ENCODE measurements at regions not wholly inside any gene's neighbourhood (a gene's known extent, or its start where the extent isn't known, plus 50 kb on each side); places are given as distances from the start of the nearest gene placed in this dataset.

- Mint-ChIP-seq H3K27ac (ENCODE audit: unreplicated experiment) (no peak overlapping the region), H3K4me1 (peaks cover 6% of the 10 kb centered on the region), H3K4me3 (no peak overlapping the region), H3K27me3 (ENCODE audit: low read depth) (no peaks in the 10 kb centered on the region), H3K9me3 (no peaks in the 10 kb centered on the region), H3K36me3 (ENCODE audit: low read depth) (no peaks in the 10 kb centered on the region)
- DNase-seq (ENCODE audit: low read depth, low spot score): no peak
- TF ChIP-seq, protein P1, sequence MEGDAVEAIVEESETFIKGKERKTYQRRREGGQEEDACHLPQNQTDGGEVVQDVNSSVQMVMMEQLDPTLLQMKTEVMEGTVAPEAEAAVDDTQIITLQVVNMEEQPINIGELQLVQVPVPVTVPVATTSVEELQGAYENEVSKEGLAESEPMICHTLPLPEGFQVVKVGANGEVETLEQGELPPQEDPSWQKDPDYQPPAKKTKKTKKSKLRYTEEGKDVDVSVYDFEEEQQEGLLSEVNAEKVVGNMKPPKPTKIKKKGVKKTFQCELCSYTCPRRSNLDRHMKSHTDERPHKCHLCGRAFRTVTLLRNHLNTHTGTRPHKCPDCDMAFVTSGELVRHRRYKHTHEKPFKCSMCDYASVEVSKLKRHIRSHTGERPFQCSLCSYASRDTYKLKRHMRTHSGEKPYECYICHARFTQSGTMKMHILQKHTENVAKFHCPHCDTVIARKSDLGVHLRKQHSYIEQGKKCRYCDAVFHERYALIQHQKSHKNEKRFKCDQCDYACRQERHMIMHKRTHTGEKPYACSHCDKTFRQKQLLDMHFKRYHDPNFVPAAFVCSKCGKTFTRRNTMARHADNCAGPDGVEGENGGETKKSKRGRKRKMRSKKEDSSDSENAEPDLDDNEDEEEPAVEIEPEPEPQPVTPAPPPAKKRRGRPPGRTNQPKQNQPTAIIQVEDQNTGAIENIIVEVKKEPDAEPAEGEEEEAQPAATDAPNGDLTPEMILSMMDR (conservative IDR thresholded peaks at IDR 0.05): no peak
These were observed 328.2 kb downstream of the RPL10L start for GRCh38 chr14:46323404-46323762.

GRCh38 chr14:46322730-46323403 lies 328.7 kb downstream of the RPL10L start:
- no peaks in the 10 kb centered on the region for H3K27me3 Mint-ChIP-seq (ENCODE audit: low read depth)
- no peaks in the 10 kb centered on the region for H3K36me3 Mint-ChIP-seq (ENCODE audit: low read depth)
- no peak for DNase-seq (ENCODE audit: low read depth, low spot score)
- H3K27ac Mint-ChIP-seq (ENCODE audit: unreplicated experiment): no peak overlapping the region
- H3K9me3 Mint-ChIP-seq: no peaks in the 10 kb centered on the region
- H3K4me1 Mint-ChIP-seq: peaks cover 4% of the 10 kb centered on the region
- TF ChIP-seq, protein P1 (conservative IDR thresholded peaks at IDR 0.05): no peak
- H3K4me3 Mint-ChIP-seq: no peak overlapping the region

DNA sequence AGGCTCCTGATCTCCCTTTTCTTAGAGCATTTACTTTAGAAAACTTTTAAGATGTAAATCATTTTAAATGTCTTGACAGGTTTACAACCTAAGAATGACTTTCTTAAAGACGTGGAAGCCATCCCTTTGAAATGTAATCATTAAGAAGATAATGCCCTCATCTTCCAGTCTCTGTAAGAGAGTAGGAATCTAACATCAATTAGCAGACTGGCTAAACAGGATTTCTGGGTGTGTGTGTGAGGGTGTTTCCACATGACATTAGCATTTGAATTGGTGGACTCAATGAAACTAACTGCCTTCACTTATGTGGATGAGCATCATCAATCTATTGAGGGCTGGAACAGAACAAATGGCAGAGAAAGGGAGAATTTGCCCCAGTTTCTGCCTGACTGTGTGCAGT lies 329.5 kb downstream of the RPL10L start:
- no peak overlapping the region for H3K27ac Mint-ChIP-seq (ENCODE audit: unreplicated experiment)
- H3K9me3 Mint-ChIP-seq: no peaks in the 10 kb centered on the region
- no peaks in the 10 kb centered on the region for H3K36me3 Mint-ChIP-seq (ENCODE audit: low read depth)
- peaks cover 4% of the 10 kb centered on the region for H3K4me1 Mint-ChIP-seq
- no peak overlapping the region for H3K4me3 Mint-ChIP-seq
- TF ChIP-seq, protein P1 (conservative IDR thresholded peaks at IDR 0.05): no peak
- H3K27me3 Mint-ChIP-seq (ENCODE audit: low read depth): no peaks in the 10 kb centered on the region
- DNase-seq (ENCODE audit: low read depth, low spot score): no peak

- H3K9me3 Mint-ChIP-seq: no peaks in the 10 kb centered on the region
- TF ChIP-seq, protein P1 (conservative IDR thresholded peaks at IDR 0.05): no peak
- H3K4me3 Mint-ChIP-seq: no peak overlapping the region
- DNase-seq (ENCODE audit: low read depth, low spot score): no peak
- no peaks in the 10 kb centered on the region for H3K36me3 Mint-ChIP-seq (ENCODE audit: low read depth)
- H3K27me3 Mint-ChIP-seq (ENCODE audit: low read depth): no peaks in the 10 kb centered on the region
- H3K27ac Mint-ChIP-seq (ENCODE audit: unreplicated experiment): no peak overlapping the region
- H3K4me1 Mint-ChIP-seq: no peaks in the 10 kb centered on the region
These were observed 345.3 kb downstream of the RPL10L start for GRCh38 chr14:46306267-46306666.

DNA sequence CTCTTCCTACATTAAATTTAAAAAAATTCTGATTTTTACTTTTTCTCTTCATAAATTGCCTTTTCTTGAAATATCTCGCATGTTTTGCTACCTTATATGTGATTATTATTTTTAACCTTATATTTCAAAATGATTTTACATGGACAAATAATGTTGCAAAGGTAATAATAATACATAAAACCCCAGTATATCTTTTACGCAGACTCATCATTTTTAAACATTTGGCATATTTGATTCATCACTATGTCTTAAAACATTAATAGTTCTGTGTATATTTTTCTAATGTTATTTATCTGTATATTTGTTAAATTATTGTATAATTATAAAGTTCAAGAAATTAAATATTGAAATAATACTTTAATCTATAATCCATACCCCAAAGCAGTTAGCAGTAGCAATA lies 350.8 kb downstream of the RPL10L start:
- TF ChIP-seq, protein P1 (conservative IDR thresholded peaks at IDR 0.05): no peak
- Mint-ChIP-seq H3K27ac (ENCODE audit: unreplicated experiment) (no peak overlapping the region), H3K27me3 (ENCODE audit: low read depth) (no peaks in the 10 kb centered on the region), H3K9me3 (peaks cover 5% of the 10 kb centered on the region), H3K4me1 (no peaks in the 10 kb centered on the region), H3K4me3 (no peak overlapping the region), H3K36me3 (ENCODE audit: low read depth) (no peaks in the 10 kb centered on the region)
- no peak for DNase-seq (ENCODE audit: low read depth, low spot score)
